ENCODE measurements at regions not wholly inside any gene's neighbourhood (a gene's known extent, or its start where the extent isn't known, plus 50 kb on each side); places are given as distances from the start of the nearest gene placed in this dataset.
"Not testable (repeated sequence)": the region's sequence is repeated elsewhere in the genome, so short reads cannot be mapped to it uniquely, and the experiment has no call there.

DNA sequence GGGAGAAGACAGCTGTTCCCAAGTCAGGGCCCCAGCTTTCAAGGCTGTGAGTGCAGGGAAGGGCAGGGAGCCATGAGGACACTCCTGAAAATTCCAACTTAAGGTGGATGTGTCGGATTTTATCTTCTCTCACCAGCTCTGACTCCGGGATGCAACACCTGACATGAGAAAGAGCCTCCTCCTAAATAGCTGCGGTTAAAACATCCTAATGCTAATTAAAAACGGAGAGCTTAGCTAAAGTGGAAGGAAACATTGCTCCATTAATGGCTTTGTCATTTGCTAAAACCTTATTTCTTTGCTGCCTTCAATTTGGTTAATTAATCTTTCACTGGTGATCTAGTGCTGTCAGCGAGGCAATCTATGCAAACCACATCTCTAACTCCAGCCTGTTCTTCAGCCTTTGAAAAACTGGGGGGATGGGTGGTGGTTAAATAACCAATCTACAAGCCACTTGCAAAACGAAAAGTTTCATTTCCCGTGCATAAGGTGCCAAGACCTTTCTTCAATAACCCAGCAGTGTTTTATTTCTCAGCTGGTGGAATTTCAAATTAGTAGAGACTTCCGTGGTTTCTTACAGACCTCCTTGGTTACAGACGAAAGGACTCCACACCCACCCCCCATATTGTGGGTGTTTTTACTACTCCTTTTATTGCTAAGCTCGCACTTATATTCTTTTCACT is 379.6 kb downstream of the MLLT3 start:
- H3K4me3 ChIP-seq (ENCODE audit: low read length) = no peak overlapping the region
- no peaks in the 10 kb centered on the region for H3K9me3 ChIP-seq (ENCODE audit: control insufficient read depth, insufficient read depth, low read length)
- no peak for DNase-seq (ENCODE audit: low read depth, low spot score)
- H3K27me3 ChIP-seq (ENCODE audit: control insufficient read depth, insufficient read depth, low read length) = no peaks in the 10 kb centered on the region
- H3K27ac ChIP-seq (ENCODE audit: low read length) = no peak overlapping the region
- no CpG with 5 or more reads among the region's 10 CpGs for WGBS (ENCODE audit: insufficient coverage, insufficient read length)
- no peaks in the 10 kb centered on the region for H3K4me1 ChIP-seq (ENCODE audit: control insufficient read depth, insufficient read depth, low read length)
- no peaks in the 10 kb centered on the region for H3K36me3 ChIP-seq (ENCODE audit: control insufficient read depth, insufficient read depth, low read length)

DNA sequence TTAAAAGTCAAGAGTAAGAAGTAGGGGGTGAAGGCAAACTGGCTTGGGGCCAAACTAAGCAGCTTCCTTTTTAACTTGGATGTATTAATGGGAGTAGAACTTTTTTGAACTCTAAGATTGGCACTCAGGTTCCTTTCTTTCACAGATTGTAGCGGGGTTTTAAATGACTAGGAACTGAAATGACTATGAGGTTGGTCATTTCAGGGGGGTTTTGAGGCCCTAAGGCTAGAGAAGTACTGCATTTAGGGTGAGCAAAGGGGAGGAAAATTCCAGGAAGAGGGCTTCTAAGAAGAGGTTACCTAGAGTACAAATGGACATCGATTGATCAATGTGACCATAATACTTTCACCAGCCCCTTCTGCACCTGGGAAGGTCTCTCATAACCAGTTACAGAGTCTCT is 381.8 kb downstream of the MLLT3 start:
- no peak overlapping the region for H3K4me3 ChIP-seq (ENCODE audit: low read length)
- H3K4me1 ChIP-seq (ENCODE audit: control insufficient read depth, insufficient read depth, low read length) = no peaks in the 10 kb centered on the region
- no peaks in the 10 kb centered on the region for H3K27me3 ChIP-seq (ENCODE audit: control insufficient read depth, insufficient read depth, low read length)
- WGBS (ENCODE audit: insufficient coverage, insufficient read length) = no CpG with 5 or more reads among the region's 2 CpGs
- H3K27ac ChIP-seq (ENCODE audit: low read length) = no peak overlapping the region
- peaks cover 2% of the 10 kb centered on the region; the same call in 1 of the 2 replicates for H3K9me3 ChIP-seq (ENCODE audit: control insufficient read depth, insufficient read depth, low read length)
- no peak for DNase-seq (ENCODE audit: low read depth, low spot score)
- no peaks in the 10 kb centered on the region for H3K36me3 ChIP-seq (ENCODE audit: control insufficient read depth, insufficient read depth, low read length)

DNA sequence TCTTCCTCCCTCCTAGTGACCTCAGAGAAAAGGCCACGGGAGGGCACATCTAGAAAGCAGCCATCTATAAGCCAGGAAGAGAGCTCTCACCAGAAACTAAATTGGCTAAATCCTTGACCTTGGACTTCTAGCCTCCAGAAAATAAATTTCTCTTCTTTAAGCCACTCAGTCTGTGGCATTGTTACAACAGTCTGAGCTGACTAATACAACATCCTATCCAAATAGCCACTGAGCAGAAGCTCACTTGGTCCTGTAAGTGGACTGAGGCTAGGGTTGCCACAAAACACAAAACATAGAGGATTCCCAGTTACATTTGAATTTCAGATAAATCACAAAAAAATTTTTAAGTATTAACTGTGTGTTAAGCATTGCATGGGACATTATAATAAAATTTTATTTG is 383.4 kb downstream of the MLLT3 start:
- Histone ChIP-seq H3K4me3 (ENCODE audit: low read length) (no peak overlapping the region), H3K4me1 (ENCODE audit: control insufficient read depth, insufficient read depth, low read length) (no peaks in the 10 kb centered on the region), H3K9me3 (ENCODE audit: control insufficient read depth, insufficient read depth, low read length) (peaks cover 2% of the 10 kb centered on the region; the same call in 1 of the 2 replicates), H3K36me3 (ENCODE audit: control insufficient read depth, insufficient read depth, low read length) (no peaks in the 10 kb centered on the region), H3K27ac (ENCODE audit: low read length) (no peak overlapping the region), H3K27me3 (ENCODE audit: control insufficient read depth, insufficient read depth, low read length) (no peaks in the 10 kb centered on the region)
- WGBS (ENCODE audit: insufficient coverage, insufficient read length) = no CpG with 5 or more reads among the region's 1 CpG
- DNase-seq (ENCODE audit: low read depth, low spot score) = no peak

DNA sequence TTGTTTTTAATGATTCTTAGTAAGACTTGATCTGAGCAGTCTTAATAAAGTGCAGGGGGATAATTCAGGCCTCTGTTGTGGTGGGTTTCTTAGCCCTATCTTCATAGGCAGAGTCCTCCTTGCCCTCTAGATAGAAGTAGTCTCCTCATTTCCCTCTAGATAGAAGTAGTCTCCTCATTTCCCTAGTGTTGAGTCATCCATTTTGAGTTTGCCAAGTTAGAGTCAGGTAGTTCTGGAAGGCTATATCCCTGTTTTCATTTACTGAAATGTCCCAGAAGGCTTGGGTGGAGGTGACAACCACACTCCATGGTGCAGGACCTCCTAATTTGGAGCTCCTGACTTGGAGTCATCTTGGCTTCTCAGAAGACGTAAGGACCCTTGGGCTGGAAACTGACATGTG is 384.6 kb downstream of the MLLT3 start:
- Histone ChIP-seq H3K4me3 (ENCODE audit: low read length) (no peak overlapping the region), H3K27me3 (ENCODE audit: control insufficient read depth, insufficient read depth, low read length) (no peaks in the 10 kb centered on the region), H3K27ac (ENCODE audit: low read length) (no peak overlapping the region), H3K36me3 (ENCODE audit: control insufficient read depth, insufficient read depth, low read length) (no peaks in the 10 kb centered on the region), H3K4me1 (ENCODE audit: control insufficient read depth, insufficient read depth, low read length) (no peaks in the 10 kb centered on the region), H3K9me3 (ENCODE audit: control insufficient read depth, insufficient read depth, low read length) (peaks cover 2% of the 10 kb centered on the region; the same call in 1 of the 2 replicates)
- no peak for DNase-seq (ENCODE audit: low read depth, low spot score)
- WGBS (ENCODE audit: insufficient coverage, insufficient read length) = no CpG with 5 or more reads among the region's 1 CpG

DNA sequence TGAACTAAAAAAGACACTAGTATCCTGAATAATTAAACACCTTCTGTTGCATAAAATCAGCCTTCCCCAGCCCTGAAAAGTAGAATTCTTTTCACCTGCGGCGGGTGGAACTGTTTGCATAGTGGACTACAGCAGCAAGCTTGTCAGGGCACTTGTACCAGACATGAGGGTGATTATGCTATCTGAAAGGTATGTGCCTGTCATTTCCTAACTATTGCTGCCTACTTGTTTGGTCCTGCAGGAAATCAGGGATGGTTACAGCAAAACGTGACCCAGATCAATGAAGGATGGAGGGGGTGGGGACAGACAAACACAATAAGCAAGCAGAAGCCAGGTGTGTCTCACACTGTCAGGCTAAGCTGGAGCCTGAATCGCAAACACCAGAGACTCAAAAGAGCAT is 385.6 kb downstream of the MLLT3 start:
- Histone ChIP-seq H3K4me1 (ENCODE audit: control insufficient read depth, insufficient read depth, low read length) (no peaks in the 10 kb centered on the region), H3K9me3 (ENCODE audit: control insufficient read depth, insufficient read depth, low read length) (peaks cover 2% of the 10 kb centered on the region; the same call in 1 of the 2 replicates), H3K27me3 (ENCODE audit: control insufficient read depth, insufficient read depth, low read length) (no peaks in the 10 kb centered on the region), H3K36me3 (ENCODE audit: control insufficient read depth, insufficient read depth, low read length) (no peaks in the 10 kb centered on the region), H3K4me3 (ENCODE audit: low read length) (no peak overlapping the region), H3K27ac (ENCODE audit: low read length) (no peak overlapping the region)
- DNase-seq (ENCODE audit: low read depth, low spot score) = no peak
- no CpG with 5 or more reads among the region's 4 CpGs for WGBS (ENCODE audit: insufficient coverage, insufficient read length)

DNA sequence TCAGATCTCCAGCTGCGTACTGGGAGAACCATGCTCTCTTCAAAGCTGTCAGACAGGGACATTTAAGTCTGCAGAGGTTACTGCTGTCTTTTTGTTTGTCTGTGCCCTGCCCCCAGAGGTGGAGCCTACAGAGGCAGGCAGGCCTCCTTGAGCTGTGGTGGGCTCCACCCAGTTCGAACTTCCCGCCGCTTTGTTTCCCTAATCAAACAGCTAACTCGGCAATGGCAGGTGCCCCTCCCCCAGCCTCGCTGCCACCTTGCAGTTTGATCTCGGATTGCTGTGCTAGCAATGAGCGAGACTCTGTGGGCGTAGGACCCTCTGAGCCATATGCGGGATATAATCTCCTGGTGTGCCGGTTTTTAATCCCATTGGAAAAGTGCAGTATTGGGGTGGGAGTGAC is 387.1 kb downstream of the MLLT3 start:
- no CpG with 5 or more reads among the region's 11 CpGs for WGBS (ENCODE audit: insufficient coverage, insufficient read length)
- H3K27me3 ChIP-seq (ENCODE audit: control insufficient read depth, insufficient read depth, low read length) = not testable (repeated sequence)

DNA sequence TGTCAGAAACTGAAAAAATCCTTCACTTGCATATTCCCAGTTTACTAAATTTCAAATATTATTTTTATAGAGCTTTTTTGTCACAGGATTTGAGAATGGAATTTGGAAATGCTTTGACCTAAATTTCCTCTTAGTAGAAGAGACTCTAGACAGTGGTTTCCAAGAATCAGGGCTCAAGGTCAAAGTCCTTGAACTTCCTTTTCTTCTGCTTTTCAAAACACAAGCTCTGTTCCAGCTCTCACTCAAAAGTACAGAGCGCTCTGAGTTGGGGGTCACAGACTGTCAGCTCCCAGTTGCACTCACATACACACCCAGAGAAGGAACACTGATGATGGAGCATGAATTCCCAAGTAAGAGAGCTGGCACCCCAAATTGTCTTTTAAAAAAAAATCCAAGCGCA is 394.2 kb downstream of the MLLT3 start:
- DNase-seq (ENCODE audit: low read depth, low spot score) = no peak
- no peaks in the 10 kb centered on the region for H3K4me1 ChIP-seq (ENCODE audit: control insufficient read depth, insufficient read depth, low read length)
- H3K27ac ChIP-seq (ENCODE audit: low read length) = no peak overlapping the region
- H3K4me3 ChIP-seq (ENCODE audit: low read length) = no peak overlapping the region
- no CpG with 5 or more reads among the region's 2 CpGs for WGBS (ENCODE audit: insufficient coverage, insufficient read length)
- no peaks in the 10 kb centered on the region for H3K27me3 ChIP-seq (ENCODE audit: control insufficient read depth, insufficient read depth, low read length)
- H3K36me3 ChIP-seq (ENCODE audit: control insufficient read depth, insufficient read depth, low read length) = no peaks in the 10 kb centered on the region
- H3K9me3 ChIP-seq (ENCODE audit: control insufficient read depth, insufficient read depth, low read length) = no peaks in the 10 kb centered on the region

More for the DNA sequence above, 387.1 kb downstream of the MLLT3 start:
- H3K4me1 ChIP-seq (ENCODE audit: control insufficient read depth, insufficient read depth, low read length); DNase-seq (ENCODE audit: low read depth, low spot score); H3K27ac ChIP-seq (ENCODE audit: low read length); H3K4me3 ChIP-seq (ENCODE audit: low read length); H3K9me3 ChIP-seq (ENCODE audit: control insufficient read depth, insufficient read depth, low read length); H3K36me3 ChIP-seq (ENCODE audit: control insufficient read depth, insufficient read depth, low read length): not testable (repeated sequence)

DNA sequence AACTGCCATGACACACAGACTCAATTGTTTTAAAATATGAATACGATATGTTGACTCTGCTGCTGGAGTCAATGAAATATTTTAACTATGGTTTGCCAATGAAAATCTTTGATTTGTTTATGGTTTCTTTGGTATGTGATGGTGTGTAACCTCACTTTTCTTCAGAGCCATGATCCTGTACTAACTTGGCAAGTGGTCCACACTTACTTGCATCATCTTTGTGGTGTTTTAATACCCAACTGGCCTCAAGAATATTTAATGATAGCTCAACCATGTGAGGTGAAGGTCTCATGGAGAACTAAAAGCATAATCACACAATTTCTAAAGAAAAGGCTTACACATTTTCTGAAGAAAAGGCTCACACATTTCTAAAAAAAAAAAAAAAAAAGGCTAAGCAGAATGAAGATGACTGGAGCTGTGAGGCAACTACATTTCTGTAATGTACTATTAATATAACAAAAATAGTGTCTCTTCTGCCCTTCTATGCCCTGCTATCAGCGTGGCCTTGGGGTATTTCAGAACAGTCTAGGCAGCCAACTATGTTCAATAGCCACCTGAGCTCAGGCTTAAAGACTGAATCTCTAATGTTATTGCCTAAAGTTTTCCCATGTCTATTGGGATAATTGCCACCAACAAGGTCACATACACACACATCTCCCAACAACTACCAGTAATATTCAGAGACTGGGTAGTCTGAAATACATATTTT is 395.0 kb downstream of the MLLT3 start:
- no CpG with 5 or more reads among the region's 2 CpGs for WGBS (ENCODE audit: insufficient coverage, insufficient read length)
- H3K36me3 ChIP-seq (ENCODE audit: control insufficient read depth, insufficient read depth, low read length) = no peaks in the 10 kb centered on the region
- DNase-seq (ENCODE audit: low read depth, low spot score) = no peak
- H3K27ac ChIP-seq (ENCODE audit: low read length) = no peak overlapping the region
- H3K4me3 ChIP-seq (ENCODE audit: low read length) = no peak overlapping the region
- H3K4me1 ChIP-seq (ENCODE audit: control insufficient read depth, insufficient read depth, low read length) = no peaks in the 10 kb centered on the region
- no peaks in the 10 kb centered on the region for H3K9me3 ChIP-seq (ENCODE audit: control insufficient read depth, insufficient read depth, low read length)
- H3K27me3 ChIP-seq (ENCODE audit: control insufficient read depth, insufficient read depth, low read length) = no peaks in the 10 kb centered on the region

DNA sequence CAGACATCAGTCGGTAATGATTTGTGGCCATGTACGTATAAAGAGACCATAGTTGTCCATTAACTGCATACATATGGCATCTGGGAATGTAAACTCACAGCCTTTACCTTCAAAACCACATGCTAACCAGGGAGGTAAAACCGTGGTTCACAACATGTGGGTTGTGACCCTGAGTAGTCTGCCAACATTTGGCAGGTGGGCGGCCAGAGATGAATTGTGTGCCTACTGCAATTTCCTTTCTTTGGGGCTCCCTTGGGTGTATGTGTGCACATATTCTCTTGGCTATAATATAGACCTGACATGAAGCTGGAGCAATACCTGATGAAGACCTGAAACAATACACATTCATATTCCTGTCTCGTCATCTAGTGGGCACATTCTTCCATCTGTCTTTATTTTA is 396.0 kb downstream of the MLLT3 start:
- H3K4me1 ChIP-seq (ENCODE audit: control insufficient read depth, insufficient read depth, low read length) = no peaks in the 10 kb centered on the region
- no peak for DNase-seq (ENCODE audit: low read depth, low spot score)
- H3K27ac ChIP-seq (ENCODE audit: low read length) = no peak overlapping the region
- WGBS (ENCODE audit: insufficient coverage, insufficient read length) = no CpG with 5 or more reads among the region's 5 CpGs
- no peaks in the 10 kb centered on the region for H3K36me3 ChIP-seq (ENCODE audit: control insufficient read depth, insufficient read depth, low read length)
- H3K27me3 ChIP-seq (ENCODE audit: control insufficient read depth, insufficient read depth, low read length) = no peaks in the 10 kb centered on the region
- no peak overlapping the region for H3K4me3 ChIP-seq (ENCODE audit: low read length)
- H3K9me3 ChIP-seq (ENCODE audit: control insufficient read depth, insufficient read depth, low read length) = no peaks in the 10 kb centered on the region

DNA sequence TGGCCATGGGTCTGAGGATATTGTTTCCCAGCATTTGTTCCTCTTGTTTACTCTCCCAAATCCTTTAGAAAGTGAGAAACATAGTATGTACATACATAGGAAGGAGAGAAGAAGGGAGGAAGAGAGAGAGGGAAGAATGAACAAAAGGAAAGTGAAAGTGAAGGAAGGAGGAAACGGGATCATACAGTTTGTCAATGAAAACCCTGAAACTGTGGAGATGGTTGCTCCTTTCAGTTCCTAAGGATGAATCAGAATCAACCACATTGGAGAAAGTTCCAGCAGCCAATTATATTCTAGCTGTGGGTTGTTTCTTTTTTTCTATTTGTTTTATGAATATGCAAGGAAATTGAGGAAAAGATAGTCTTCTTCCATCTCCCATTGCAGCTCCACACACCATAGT is 396.5 kb downstream of the MLLT3 start:
- no CpG with 5 or more reads among the region's 1 CpG for WGBS (ENCODE audit: insufficient coverage, insufficient read length)
- H3K4me1 ChIP-seq (ENCODE audit: control insufficient read depth, insufficient read depth, low read length) = no peaks in the 10 kb centered on the region
- no peaks in the 10 kb centered on the region for H3K36me3 ChIP-seq (ENCODE audit: control insufficient read depth, insufficient read depth, low read length)
- H3K27me3 ChIP-seq (ENCODE audit: control insufficient read depth, insufficient read depth, low read length) = no peaks in the 10 kb centered on the region
- H3K9me3 ChIP-seq (ENCODE audit: control insufficient read depth, insufficient read depth, low read length) = no peaks in the 10 kb centered on the region
- no peak for DNase-seq (ENCODE audit: low read depth, low spot score)
- H3K4me3 ChIP-seq (ENCODE audit: low read length) = no peak overlapping the region
- H3K27ac ChIP-seq (ENCODE audit: low read length) = no peak overlapping the region

DNA sequence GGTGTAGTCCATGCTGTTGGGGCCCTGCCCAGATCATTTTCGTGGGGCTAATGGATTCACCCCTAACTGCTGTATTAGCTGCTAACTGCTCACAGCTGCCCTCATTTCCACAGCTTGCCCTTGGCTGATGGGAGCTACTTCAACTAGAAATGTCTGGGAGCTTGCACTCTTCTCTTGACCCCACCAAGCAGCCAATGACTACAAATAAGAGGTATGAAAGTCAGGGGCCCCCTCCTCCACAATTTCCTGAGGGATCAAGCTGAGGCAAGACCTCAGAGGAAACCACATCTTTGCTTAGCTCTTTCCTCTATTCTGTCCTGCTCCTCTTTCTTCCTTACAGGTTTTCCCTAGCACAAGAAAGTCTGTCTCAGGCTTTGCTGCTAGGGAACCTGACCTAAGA is 397.5 kb downstream of the MLLT3 start:
- no peak for DNase-seq (ENCODE audit: low read depth, low spot score)
- Histone ChIP-seq H3K4me1 (ENCODE audit: control insufficient read depth, insufficient read depth, low read length) (no peaks in the 10 kb centered on the region), H3K9me3 (ENCODE audit: control insufficient read depth, insufficient read depth, low read length) (no peaks in the 10 kb centered on the region), H3K27me3 (ENCODE audit: control insufficient read depth, insufficient read depth, low read length) (no peaks in the 10 kb centered on the region), H3K27ac (ENCODE audit: low read length) (no peak overlapping the region), H3K4me3 (ENCODE audit: low read length) (no peak overlapping the region), H3K36me3 (ENCODE audit: control insufficient read depth, insufficient read depth, low read length) (no peaks in the 10 kb centered on the region)
- no CpG with 5 or more reads among the region's 1 CpG for WGBS (ENCODE audit: insufficient coverage, insufficient read length)

Measured in iPS DF 6.9 (cell line).